ENCODE measurements at regions not wholly inside any gene's neighbourhood (a gene's known extent, or its start where the extent isn't known, plus 50 kb on each side); places are given as distances from the start of the nearest gene placed in this dataset.
"Not testable (repeated sequence)": the region's sequence is repeated elsewhere in the genome, so short reads cannot be mapped to it uniquely, and the experiment has no call there.

- no peak for DNase-seq (ENCODE audit: low read depth in 1 of 2, low spot score in 1 of 2)
Observed at GRCh38 chr3:177906126-177906511, 630.1 kb upstream of the KCNMB2 start.

GRCh38 chr3:177906578-177907229 is 629.5 kb upstream of the KCNMB2 start:
- DNase-seq (ENCODE audit: low read depth in 1 of 2, low spot score in 1 of 2), result no peak

- not testable (repeated sequence) for DNase-seq (ENCODE audit: low read depth in 1 of 2, low spot score in 1 of 2)
Observed at GRCh38 chr3:177909530-177909929, 626.7 kb upstream of the KCNMB2 start.

GRCh38 chr3:177914224-177914623 is 622.0 kb upstream of the KCNMB2 start:
- no peak for DNase-seq (ENCODE audit: low read depth in 1 of 2, low spot score in 1 of 2)

- no peak for DNase-seq (ENCODE audit: low read depth in 1 of 2, low spot score in 1 of 2)
Observed at GRCh38 chr3:177916461-177916860, 619.8 kb upstream of the KCNMB2 start.

GRCh38 chr3:177917234-177917861 is 618.9 kb upstream of the KCNMB2 start:
- no peak for DNase-seq (ENCODE audit: low read depth in 1 of 2, low spot score in 1 of 2)

GRCh38 chr3:177921153-177921552 is 615.1 kb upstream of the KCNMB2 start:
- DNase-seq (ENCODE audit: low read depth in 1 of 2, low spot score in 1 of 2), result no peak

GRCh38 chr3:177924261-177924660 is 612.0 kb upstream of the KCNMB2 start:
- DNase-seq (ENCODE audit: low read depth in 1 of 2, low spot score in 1 of 2), result no peak

GRCh38 chr3:177928172-177928873 is 607.9 kb upstream of the KCNMB2 start:
- DNase-seq (ENCODE audit: low read depth in 1 of 2, low spot score in 1 of 2), result no peak

- DNase-seq (ENCODE audit: low read depth in 1 of 2, low spot score in 1 of 2), result no peak
Observed at GRCh38 chr3:177929310-177929709, 606.9 kb upstream of the KCNMB2 start.

GRCh38 chr3:177930771-177931170 is 605.5 kb upstream of the KCNMB2 start:
- no peak for DNase-seq (ENCODE audit: low read depth in 1 of 2, low spot score in 1 of 2)

GRCh38 chr3:177931346-177931745 is 604.9 kb upstream of the KCNMB2 start:
- DNase-seq (ENCODE audit: low read depth in 1 of 2, low spot score in 1 of 2), result no peak

- no peak for DNase-seq (ENCODE audit: low read depth in 1 of 2, low spot score in 1 of 2)
Observed at GRCh38 chr3:177932346-177932745, 603.9 kb upstream of the KCNMB2 start.

- DNase-seq (ENCODE audit: low read depth in 1 of 2, low spot score in 1 of 2), result no peak
Observed at GRCh38 chr3:177932750-177933660, 603.2 kb upstream of the KCNMB2 start.

- DNase-seq (ENCODE audit: low read depth in 1 of 2, low spot score in 1 of 2), result no peak
Observed at GRCh38 chr3:177934001-177934891, 602.0 kb upstream of the KCNMB2 start.

GRCh38 chr3:177935047-177935446 is 601.2 kb upstream of the KCNMB2 start:
- DNase-seq (ENCODE audit: low read depth in 1 of 2, low spot score in 1 of 2), result no peak

- no peak for DNase-seq (ENCODE audit: low read depth in 1 of 2, low spot score in 1 of 2)
Observed at GRCh38 chr3:177936721-177937120, 599.5 kb upstream of the KCNMB2 start.

- DNase-seq (ENCODE audit: low read depth in 1 of 2, low spot score in 1 of 2), result no peak
Observed at GRCh38 chr3:177942911-177943310, 593.3 kb upstream of the KCNMB2 start.

- DNase-seq (ENCODE audit: low read depth in 1 of 2, low spot score in 1 of 2), result no peak
Observed at GRCh38 chr3:177944228-177944661, 592.0 kb upstream of the KCNMB2 start.

GRCh38 chr3:177946048-177946447 is 590.2 kb upstream of the KCNMB2 start:
- DNase-seq (ENCODE audit: low read depth in 1 of 2, low spot score in 1 of 2), result no peak
